T-helper 2 cell treated with Interferon-gamma antibody and Interleukin-4, amounts not matched to agents 5 μg/mL and 100 μg/mL, for 36 hours (primary cell): ENCODE measurements at regions not wholly inside any gene's neighbourhood (a gene's known extent, or its start where the extent isn't known, plus 50 kb on each side); places are given as distances from the start of the nearest gene placed in this dataset.

Experiments
- DNase-seq: peaks from one replicate; pipeline ENCODE4 v3.0.0; 2021; ENCODE audit warnings: low spot score
- H3K27ac Mint-ChIP-seq: one replicate; pipeline ENCODE4 v1.8.0; 2021; ENCODE audit warnings: mild to moderate bottlenecking, mixed read lengths
- H3K27me3 Mint-ChIP-seq: one replicate; pipeline ENCODE4 v1.8.0; 2021; ENCODE audit warnings: low read depth, mixed read lengths
- H3K36me3 Mint-ChIP-seq: one replicate; pipeline ENCODE4 v1.8.0; 2021; ENCODE audit warnings: low read depth, mixed read lengths
- H3K4me1 Mint-ChIP-seq: one replicate; pipeline ENCODE4 v1.8.0; 2021; ENCODE audit warnings: low read depth, mixed read lengths
- H3K4me3 Mint-ChIP-seq: one replicate; pipeline ENCODE4 v1.8.0; 2022; ENCODE audit warnings: mild to moderate bottlenecking, moderate library complexity, mixed read lengths
- H3K9me3 Mint-ChIP-seq: one replicate; pipeline ENCODE4 v1.8.0; 2021; ENCODE audit warnings: mixed read lengths

GRCh38 chr1:43072314-43072713, 99.8 kb downstream of the EBNA1BP2 start:
- DNase-seq: no peak
- H3K27me3 Mint-ChIP-seq: peaks cover 7% of the 10 kb centered on the region
- no peak overlapping the region for H3K27ac Mint-ChIP-seq
- H3K4me1 Mint-ChIP-seq: peaks cover 4% of the 10 kb centered on the region
- H3K36me3 Mint-ChIP-seq: no peaks in the 10 kb centered on the region
- no peaks in the 10 kb centered on the region for H3K9me3 Mint-ChIP-seq
- no peak overlapping the region for H3K4me3 Mint-ChIP-seq

- no peaks in the 10 kb centered on the region for H3K9me3 Mint-ChIP-seq
- peaks cover 4% of the 10 kb centered on the region for H3K4me1 Mint-ChIP-seq
- H3K36me3 Mint-ChIP-seq: no peaks in the 10 kb centered on the region
- DNase-seq: no peak
- H3K27ac Mint-ChIP-seq: no peak overlapping the region
- no peak overlapping the region for H3K4me3 Mint-ChIP-seq
- peaks cover 11% of the 10 kb centered on the region for H3K27me3 Mint-ChIP-seq
These were observed 100.8 kb downstream of the EBNA1BP2 start for GRCh38 chr1:43071241-43071640.

- Mint-ChIP-seq H3K36me3 (no peaks in the 10 kb centered on the region), H3K27ac (no peak overlapping the region), H3K9me3 (no peaks in the 10 kb centered on the region), H3K27me3 (peaks cover 11% of the 10 kb centered on the region), H3K4me1 (peaks cover 4% of the 10 kb centered on the region), H3K4me3 (no peak overlapping the region)
- DNase-seq: no peak
These were observed 102.5 kb downstream of the EBNA1BP2 start for GRCh38 chr1:43069461-43070050.

- Mint-ChIP-seq H3K4me1 (peaks cover 4% of the 10 kb centered on the region), H3K27ac (no peak overlapping the region), H3K9me3 (no peaks in the 10 kb centered on the region), H3K4me3 (no peak overlapping the region), H3K27me3 (peaks cover 11% of the 10 kb centered on the region), H3K36me3 (no peaks in the 10 kb centered on the region)
- no peak for DNase-seq
These were observed 103.2 kb downstream of the EBNA1BP2 start for GRCh38 chr1:43068911-43069310.

GRCh38 chr1:43067977-43068751, 103.9 kb downstream of the EBNA1BP2 start:
- peaks cover 2% of the 10 kb centered on the region for H3K4me1 Mint-ChIP-seq
- no peak overlapping the region for H3K27ac Mint-ChIP-seq

GRCh38 chr1:43067233-43067745, 104.8 kb downstream of the EBNA1BP2 start:
- Mint-ChIP-seq H3K9me3 (no peaks in the 10 kb centered on the region), H3K4me3 (peak overlapping the region; percentile 56), H3K36me3 (no peaks in the 10 kb centered on the region), H3K27ac (no peak overlapping the region), H3K27me3 (peaks cover 11% of the 10 kb centered on the region), H3K4me1 (peaks cover 2% of the 10 kb centered on the region)
- no peak for DNase-seq

More at GRCh38 chr1:43067977-43068751, 103.9 kb downstream of the EBNA1BP2 start:
- Mint-ChIP-seq H3K9me3 (no peaks in the 10 kb centered on the region), H3K4me3 (peak overlapping the region; percentile 56), H3K36me3 (no peaks in the 10 kb centered on the region), H3K27me3 (peaks cover 11% of the 10 kb centered on the region)
- no peak for DNase-seq

GRCh38 chr1:43066578-43066977, 105.5 kb downstream of the EBNA1BP2 start:
- H3K27ac Mint-ChIP-seq: no peak overlapping the region
- H3K9me3 Mint-ChIP-seq: no peaks in the 10 kb centered on the region
- H3K4me3 Mint-ChIP-seq: no peak overlapping the region
- DNase-seq: no peak
- H3K4me1 Mint-ChIP-seq: peaks cover 2% of the 10 kb centered on the region
- H3K27me3 Mint-ChIP-seq: peaks cover 11% of the 10 kb centered on the region
- H3K36me3 Mint-ChIP-seq: no peaks in the 10 kb centered on the region

GRCh38 chr1:43065616-43066399, 106.3 kb downstream of the EBNA1BP2 start:
- Mint-ChIP-seq H3K27me3 (peaks cover 11% of the 10 kb centered on the region), H3K27ac (no peak overlapping the region), H3K4me1 (peaks cover 2% of the 10 kb centered on the region), H3K9me3 (no peaks in the 10 kb centered on the region), H3K4me3 (no peak overlapping the region), H3K36me3 (no peaks in the 10 kb centered on the region)
- DNase-seq: no peak

GRCh38 chr1:43065191-43065590, 106.5 kb upstream of the SLC2A1 start:
- Mint-ChIP-seq H3K36me3 (no peaks in the 10 kb centered on the region), H3K4me3 (no peak overlapping the region), H3K4me1 (peaks cover 2% of the 10 kb centered on the region), H3K27me3 (peaks cover 11% of the 10 kb centered on the region), H3K27ac (no peak overlapping the region), H3K9me3 (no peaks in the 10 kb centered on the region)
- DNase-seq: no peak

- H3K36me3 Mint-ChIP-seq: no peaks in the 10 kb centered on the region
- no peaks in the 10 kb centered on the region for H3K9me3 Mint-ChIP-seq
- H3K27me3 Mint-ChIP-seq: peaks cover 9% of the 10 kb centered on the region
- H3K27ac Mint-ChIP-seq: no peak overlapping the region
- DNase-seq: no peak
- peaks cover 9% of the 10 kb centered on the region for H3K4me1 Mint-ChIP-seq
- no peak overlapping the region for H3K4me3 Mint-ChIP-seq
These were observed 104.9 kb upstream of the SLC2A1 start for GRCh38 chr1:43063394-43064219.

GRCh38 chr1:43062527-43063095, 103.9 kb upstream of the SLC2A1 start:
- H3K27ac Mint-ChIP-seq: no peak overlapping the region
- H3K36me3 Mint-ChIP-seq: no peaks in the 10 kb centered on the region

GRCh38 chr1:43061757-43062156, 103.1 kb upstream of the SLC2A1 start:
- DNase-seq: no peak
- Mint-ChIP-seq H3K27ac (no peak overlapping the region), H3K9me3 (no peaks in the 10 kb centered on the region), H3K4me1 (peaks cover 17% of the 10 kb centered on the region), H3K4me3 (no peak overlapping the region), H3K27me3 (peaks cover under 1% of the 10 kb centered on the region), H3K36me3 (no peaks in the 10 kb centered on the region)

More at GRCh38 chr1:43062527-43063095, 103.9 kb upstream of the SLC2A1 start:
- Mint-ChIP-seq H3K4me3 (no peak overlapping the region), H3K27me3 (peaks cover 7% of the 10 kb centered on the region), H3K9me3 (no peaks in the 10 kb centered on the region), H3K4me1 (peaks cover 15% of the 10 kb centered on the region)
- no peak for DNase-seq
